KMS-11 (cell line): ENCODE measurements at regions not wholly inside any gene's neighbourhood (a gene's known extent, or its start where the extent isn't known, plus 50 kb on each side); places are given as distances from the start of the nearest gene placed in this dataset.
A peak's percentile ranks its signal among the peaks of the same experiment; 100 is the strongest.

Source experiments
- H2AFZ ChIP-seq: fragments of 200-600 bp; sonication (generic); 2 replicates; pipeline ENCODE4 v1.6.1; 2016; ENCODE audit warnings: antibody characterized with exemption, mixed run types, low read depth
- H3K27ac ChIP-seq: fragments of 200-600 bp; sonication (generic); 2 replicates; pipeline ENCODE4 v1.6.1; 2016; ENCODE audit warnings: mild to moderate bottlenecking, mixed run types
- H3K27me3 ChIP-seq: fragments of 200-600 bp; sonication (generic); 2 replicates; pipeline ENCODE4 v1.6.1; 2017; ENCODE audit warnings: mild to moderate bottlenecking, low read depth, mixed run types, moderate library complexity; ENCODE audit not compliant: insufficient read depth
- H3K36me3 ChIP-seq: fragments of 200-600 bp; sonication (generic); 2 replicates; pipeline ENCODE4 v1.6.1; 2017; ENCODE audit warnings: mild to moderate bottlenecking, mixed run types; ENCODE audit not compliant: insufficient read depth
- H3K4me1 ChIP-seq: fragments of 200-600 bp; sonication (generic); 2 replicates; pipeline ENCODE4 v1.6.1; 2016; ENCODE audit warnings: mild to moderate bottlenecking, low read depth, mixed run types; ENCODE audit not compliant: poor library complexity, severe bottlenecking
- H3K4me2 ChIP-seq: fragments of 200-600 bp; sonication (generic); 2 replicates; pipeline ENCODE4 v1.7.0; 2016; ENCODE audit warnings: mild to moderate bottlenecking, mixed run types
- H3K4me3 ChIP-seq: fragments of 200-600 bp; sonication (generic); IDR thresholded peaks from 2 replicates; pipeline ENCODE4 v1.6.1; 2017; ENCODE audit warnings: low read depth, low read length, mixed read lengths; ENCODE audit not compliant: insufficient read depth
- H3K79me2 ChIP-seq: fragments of 200-600 bp; sonication (generic); 2 replicates; pipeline ENCODE4 v1.6.1; 2016; ENCODE audit warnings: low read depth, mixed run types; ENCODE audit not compliant: insufficient read depth
- H3K9ac ChIP-seq: fragments of 200-600 bp; sonication (generic); 2 replicates; pipeline ENCODE4 v1.6.1; 2016; ENCODE audit warnings: mild to moderate bottlenecking, mixed run types
- H4K20me1 ChIP-seq: fragments of 200-600 bp; sonication (generic); 2 replicates; pipeline ENCODE4 v1.6.1; 2016; ENCODE audit warnings: mild to moderate bottlenecking, mixed run types; ENCODE audit not compliant: insufficient read depth
- CTCF ChIP-seq: fragments of 200-600 bp; sonication (generic); conservative IDR thresholded peaks from 2 replicates; pipeline ENCODE4 v1.6.1; 2017; ENCODE audit warnings: low read depth, mild to moderate bottlenecking, antibody characterized with exemption, low read length, moderate library complexity, mixed read lengths

- H4K20me1 ChIP-seq: no peaks in the 10 kb centered on the region
Measured at GRCh38 chr6:141208101-141208500, 924.6 kb upstream of the GJE1 start.

GRCh38 chr6:141203902-141204575, 928.7 kb upstream of the GJE1 start:
- Histone ChIP-seq H2AFZ (no peak overlapping the region), H3K4me2 (no peak overlapping the region)

More at GRCh38 chr6:141208101-141208500, 924.6 kb upstream of the GJE1 start:
- no peaks in the 10 kb centered on the region for H3K4me1 ChIP-seq
- no peaks in the 10 kb centered on the region for H3K27me3 ChIP-seq
- no peak overlapping the region for H3K27ac ChIP-seq
- no peaks in the 10 kb centered on the region for H3K36me3 ChIP-seq
- H3K4me3 ChIP-seq: no peak overlapping the region
- H3K4me2 ChIP-seq: no peak overlapping the region
- TF ChIP-seq CTCF: no peak
- no peaks in the 10 kb centered on the region for H3K79me2 ChIP-seq
- no peak overlapping the region for H3K9ac ChIP-seq
- H2AFZ ChIP-seq: no peak overlapping the region

GRCh38 chr6:141202626-141203025, 930.1 kb upstream of the GJE1 start:
- no peaks in the 10 kb centered on the region for H3K36me3 ChIP-seq
- H3K4me1 ChIP-seq: peaks cover 23% of the 10 kb centered on the region
- no peaks in the 10 kb centered on the region for H4K20me1 ChIP-seq
- no peaks in the 10 kb centered on the region for H3K27me3 ChIP-seq
- no peak overlapping the region for H2AFZ ChIP-seq
- no peak overlapping the region for H3K4me3 ChIP-seq
- no peak overlapping the region for H3K4me2 ChIP-seq
- TF ChIP-seq CTCF: no peak
- no peaks in the 10 kb centered on the region for H3K79me2 ChIP-seq
- H3K9ac ChIP-seq: no peak overlapping the region
- H3K27ac ChIP-seq: no peak overlapping the region

More at GRCh38 chr6:141203902-141204575, 928.7 kb upstream of the GJE1 start:
- no peak for TF ChIP-seq CTCF
- Histone ChIP-seq H3K36me3 (no peaks in the 10 kb centered on the region), H3K79me2 (no peaks in the 10 kb centered on the region), H3K9ac (no peak overlapping the region), H4K20me1 (no peaks in the 10 kb centered on the region), H3K4me3 (no peak overlapping the region), H3K4me1 (peaks cover 12% of the 10 kb centered on the region), H3K27ac (no peak overlapping the region), H3K27me3 (no peaks in the 10 kb centered on the region)

- TF ChIP-seq CTCF: no peak
Measured at GRCh38 chr6:141199074-141199473, 933.7 kb upstream of the GJE1 start.

More at GRCh38 chr6:141199074-141199473, 933.7 kb upstream of the GJE1 start:
- H3K4me1 ChIP-seq: peaks cover 23% of the 10 kb centered on the region
- peak overlapping the region; percentile 54 for H3K4me2 ChIP-seq
- no peak overlapping the region for H3K4me3 ChIP-seq
- no peaks in the 10 kb centered on the region for H3K36me3 ChIP-seq
- no peaks in the 10 kb centered on the region for H3K79me2 ChIP-seq
- H3K9ac ChIP-seq: no peak overlapping the region
- H3K27ac ChIP-seq: peak overlapping the region; percentile 46
- peak overlapping the region; percentile 47 for H2AFZ ChIP-seq
- no peaks in the 10 kb centered on the region for H3K27me3 ChIP-seq
- H4K20me1 ChIP-seq: no peaks in the 10 kb centered on the region
